Activated CD4-positive, alpha-beta T cell treated with anti-CD3 and anti-CD28 coated beads for 36 hours (primary cell): ENCODE measurements at regions not wholly inside any gene's neighbourhood (a gene's known extent, or its start where the extent isn't known, plus 50 kb on each side); places are given as distances from the start of the nearest gene placed in this dataset.
"Not testable (repeated sequence)": the region's sequence is repeated elsewhere in the genome, so short reads cannot be mapped to it uniquely, and the experiment has no call there.

Experiments
- ATAC-seq: fragments of 200-7000 bp; cut with Tn5 transposase; one replicate; pipeline ENCODE4 v1.10.0; 2021; ENCODE audit warnings: mild to moderate bottlenecking, moderate library complexity
- CTCF ChIA-PET: fragments of 350-600 bp; sonication (Branson Sonifier 250); formaldehyde crosslinking; loops from one replicate; lab custom pipeline; 2021; ENCODE audit warnings: antibody characterized with exemption; lab: Charles Lee
- POLR2A ChIA-PET: fragments of 350-600 bp; sonication (Branson Sonifier 250); formaldehyde crosslinking; loops from one replicate; lab custom pipeline; 2021; ENCODE audit warnings: antibody characterized with exemption, inconsistent platforms; lab: Charles Lee
- DNase-seq: peaks from one replicate; pipeline ENCODE4 v3.0.0-alpha.2; 2020
- H3K27ac Mint-ChIP-seq: one replicate; pipeline ENCODE4 v1.8.0; 2021; ENCODE audit warnings: mixed read lengths
- H3K27me3 Mint-ChIP-seq: one replicate; pipeline ENCODE4 v1.8.0; 2021; ENCODE audit warnings: mixed read lengths
- H3K36me3 Mint-ChIP-seq: one replicate; pipeline ENCODE4 v1.8.0; 2021; ENCODE audit warnings: low read depth, mixed read lengths
- H3K4me1 Mint-ChIP-seq: one replicate; pipeline ENCODE4 v1.8.0; 2021; ENCODE audit warnings: mixed read lengths
- H3K4me3 Mint-ChIP-seq: one replicate; pipeline ENCODE4 v1.8.0; 2021; ENCODE audit warnings: mild to moderate bottlenecking, moderate library complexity, mixed read lengths
- H3K9me3 Mint-ChIP-seq: one replicate; pipeline ENCODE4 v1.8.0; 2021; ENCODE audit warnings: low read depth, mixed read lengths
- intact Hi-C, 2 experiments: fragments of 100-400 bp; cut with DNase I in 1 of 2; cut with micrococcal nuclease in 1 of 2; formaldehyde crosslinking; loops; one replicate each; pipeline versions ENCODE4 v1.14.2 to v1.15.1; 2022 to 2024; cut with DNase I, micrococcal nuclease

DNA sequence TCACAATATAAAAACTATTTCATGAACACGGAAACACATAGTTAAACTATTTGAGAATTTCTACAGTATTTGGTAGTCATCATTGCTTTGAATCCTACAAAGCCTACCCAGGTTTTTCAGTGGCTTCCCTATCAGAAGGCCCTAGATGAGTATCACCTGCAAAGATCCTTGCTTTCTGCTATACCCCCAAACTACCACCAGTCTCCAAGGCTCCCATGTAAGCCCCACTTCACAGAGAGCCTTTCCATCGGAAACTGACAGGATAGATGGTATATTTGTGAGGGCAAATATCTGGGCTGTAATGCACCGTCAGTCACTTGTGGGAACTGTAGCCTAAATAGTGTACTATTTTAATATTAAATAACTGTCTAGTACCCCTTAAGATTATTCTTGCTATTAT lies 674.3 kb downstream of the BRINP3 start:
- no peaks in the 10 kb centered on the region for H3K27me3 Mint-ChIP-seq
- DNase-seq (no peak), ATAC-seq (no peak)
- H3K4me1 Mint-ChIP-seq, result no peaks in the 10 kb centered on the region
- H3K36me3 Mint-ChIP-seq, result no peaks in the 10 kb centered on the region
- intact Hi-C loops, result no loop called here
- H3K27ac Mint-ChIP-seq, result no peak overlapping the region
- H3K4me3 Mint-ChIP-seq, result no peak overlapping the region
- peaks cover 2% of the 10 kb centered on the region for H3K9me3 Mint-ChIP-seq
- CTCF ChIA-PET, result no interaction called here
- POLR2A ChIA-PET, result no interaction called here

DNA sequence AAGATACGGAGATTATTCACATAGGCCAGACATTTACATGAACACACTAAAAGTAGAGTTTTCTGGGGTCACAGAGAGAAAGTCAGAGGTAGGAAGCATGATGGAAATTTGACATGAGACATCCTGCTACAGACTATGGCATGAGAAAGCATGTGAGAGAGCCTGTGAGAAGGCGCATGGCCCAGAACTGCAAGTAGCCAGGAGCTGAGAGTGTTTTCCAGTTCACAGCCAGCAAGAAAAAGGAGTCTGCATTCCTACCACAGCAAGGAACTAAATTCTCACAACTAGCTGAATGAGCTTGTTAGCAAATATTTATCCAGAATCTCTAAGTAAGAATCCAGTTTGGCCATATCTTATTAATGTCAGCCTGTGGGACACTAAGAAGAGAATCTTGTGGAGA lies 673.3 kb downstream of the BRINP3 start:
- ChIA-PET POLR2A (no interaction called here), CTCF (interaction anchor here (0.5 to 1.5 kb wide), 2 partner anchors 8 to 93 kb away, joined by 3 to 4 read pairs; no protein-coding TSS in a partner anchor)
- H3K4me1 Mint-ChIP-seq, result no peaks in the 10 kb centered on the region
- no peaks in the 10 kb centered on the region for H3K36me3 Mint-ChIP-seq
- H3K9me3 Mint-ChIP-seq, result peaks cover 2% of the 10 kb centered on the region
- H3K27me3 Mint-ChIP-seq, result no peaks in the 10 kb centered on the region
- DNase-seq, result no peak
- intact Hi-C loops, result no loop called here
- no peak overlapping the region for H3K27ac Mint-ChIP-seq
- H3K4me3 Mint-ChIP-seq, result no peak overlapping the region
- ATAC-seq, result no peak

DNA sequence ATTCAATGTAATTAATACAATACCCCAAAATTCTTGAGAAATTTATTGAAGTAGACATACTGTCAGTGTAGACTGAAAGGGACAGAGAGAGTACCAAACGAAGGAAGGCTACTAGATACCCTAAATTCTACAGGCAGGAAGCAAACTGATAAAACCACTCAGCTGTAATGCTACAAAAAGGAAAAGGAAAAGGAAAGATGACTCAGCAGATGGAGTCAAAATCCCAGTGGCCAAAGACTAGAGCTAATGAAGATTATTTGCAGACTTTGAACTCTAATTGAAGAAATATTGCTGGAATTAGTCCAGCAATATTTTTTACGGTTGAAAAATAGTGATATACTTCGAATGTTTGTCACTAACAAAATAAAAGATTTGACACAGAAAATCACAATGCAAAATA lies 671.9 kb downstream of the BRINP3 start:
- no peak overlapping the region for H3K4me3 Mint-ChIP-seq
- ChIA-PET CTCF (interaction anchor here (0.5 to 1.5 kb wide), 2 partner anchors 10 to 53 kb away, joined by 4 read pairs; no protein-coding TSS in a partner anchor), POLR2A (no interaction called here)
- ATAC-seq (no peak), DNase-seq (no peak)
- no peaks in the 10 kb centered on the region for H3K4me1 Mint-ChIP-seq
- H3K27ac Mint-ChIP-seq, result no peak overlapping the region
- intact Hi-C loops, result no loop called here
- peaks cover 5% of the 10 kb centered on the region for H3K9me3 Mint-ChIP-seq
- H3K27me3 Mint-ChIP-seq, result no peaks in the 10 kb centered on the region
- no peaks in the 10 kb centered on the region for H3K36me3 Mint-ChIP-seq

- H3K4me1 Mint-ChIP-seq, H3K4me3 Mint-ChIP-seq, H3K9me3 Mint-ChIP-seq, H3K27me3 Mint-ChIP-seq, CTCF ChIA-PET, DNase-seq, H3K36me3 Mint-ChIP-seq, POLR2A ChIA-PET, H3K27ac Mint-ChIP-seq, intact Hi-C loops, ATAC-seq: not testable (repeated sequence)
Observed at GRCh38 chr1:189810639-189811038, 667.0 kb downstream of the BRINP3 start.

DNA sequence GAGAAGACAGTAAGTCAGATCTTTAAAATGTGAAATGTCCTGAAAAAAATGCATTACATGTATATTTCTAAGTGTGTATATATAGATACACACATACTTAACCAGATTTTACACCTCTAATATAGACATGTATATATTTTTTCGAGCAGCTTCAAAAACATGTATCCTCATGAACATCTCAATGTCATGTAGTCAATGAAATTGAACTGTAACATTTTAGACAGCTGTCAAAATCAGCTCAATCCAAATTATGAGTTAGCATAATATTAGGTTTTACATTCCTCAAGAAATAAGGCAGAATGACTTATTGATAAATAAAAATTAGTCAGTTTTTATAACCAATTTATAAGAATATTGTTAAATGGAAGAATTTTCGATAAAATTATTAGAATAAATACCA lies 665.7 kb downstream of the BRINP3 start:
- no peak overlapping the region for H3K27ac Mint-ChIP-seq
- H3K4me1 Mint-ChIP-seq, result no peaks in the 10 kb centered on the region
- no peaks in the 10 kb centered on the region for H3K27me3 Mint-ChIP-seq
- ChIA-PET POLR2A (no interaction called here), CTCF (interaction anchor here (1.0 kb wide), 1 partner anchor 16 kb away, joined by 3 read pairs; no protein-coding TSS in a partner anchor)
- DNase-seq (no peak), ATAC-seq (no peak)
- H3K36me3 Mint-ChIP-seq, result no peaks in the 10 kb centered on the region
- H3K4me3 Mint-ChIP-seq, result no peak overlapping the region
- H3K9me3 Mint-ChIP-seq, result peaks cover 3% of the 10 kb centered on the region
- intact Hi-C loops, result no loop called here

GRCh38 chr1:189816558-189816957 lies 661.1 kb downstream of the BRINP3 start:
- Mint-ChIP-seq H3K4me3 (no peak overlapping the region), H3K27ac (no peak overlapping the region), H3K9me3 (peaks cover 10% of the 10 kb centered on the region), H3K4me1 (no peaks in the 10 kb centered on the region), H3K36me3 (no peaks in the 10 kb centered on the region), H3K27me3 (no peaks in the 10 kb centered on the region)
- ChIA-PET CTCF (no interaction called here), POLR2A (no interaction called here)
- DNase-seq (no peak), ATAC-seq (no peak)
- intact Hi-C loops, result no loop called here

DNA sequence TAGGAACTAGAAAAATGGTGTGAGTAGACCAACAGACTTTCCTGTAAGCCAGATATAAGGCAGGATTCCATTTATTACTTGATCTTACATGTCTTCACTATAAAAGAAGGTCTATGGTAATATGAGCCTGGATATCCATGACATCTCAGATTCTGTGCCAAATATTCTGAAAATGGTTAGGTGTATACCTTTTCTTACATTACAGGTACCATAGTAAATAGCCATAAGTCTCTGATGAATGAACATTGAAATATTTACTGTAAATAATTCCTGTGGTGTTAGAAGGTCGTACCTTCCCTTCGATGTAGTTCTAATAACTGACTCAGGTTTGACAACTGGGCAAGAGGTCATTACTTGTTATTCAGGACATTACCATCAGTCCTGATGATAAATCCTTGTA lies 657.9 kb downstream of the BRINP3 start:
- no peaks in the 10 kb centered on the region for H3K4me1 Mint-ChIP-seq

DNA sequence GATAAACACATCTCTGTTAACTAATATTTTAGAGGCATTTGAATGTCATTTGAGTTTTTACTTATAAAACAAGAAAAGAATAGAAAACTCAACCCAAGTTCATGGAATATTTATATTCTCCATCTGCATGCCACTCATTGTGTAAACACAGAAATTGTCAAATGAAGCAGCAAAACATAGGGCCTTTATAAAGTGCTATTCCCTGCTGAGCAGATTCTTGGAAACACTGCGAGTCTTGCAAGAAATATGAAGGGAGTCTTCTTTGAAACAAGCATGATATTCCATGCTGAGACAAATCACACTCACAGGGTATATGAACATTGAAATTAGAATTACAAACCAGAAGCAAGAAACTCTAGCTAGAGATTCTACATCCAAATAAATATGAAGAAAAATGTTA lies 655.8 kb downstream of the BRINP3 start:
- Mint-ChIP-seq H3K4me1 (no peaks in the 10 kb centered on the region), H3K4me3 (no peak overlapping the region), H3K9me3 (peaks cover 16% of the 10 kb centered on the region), H3K27ac (no peak overlapping the region), H3K36me3 (no peaks in the 10 kb centered on the region), H3K27me3 (no peaks in the 10 kb centered on the region)
- no peak for ATAC-seq
- ChIA-PET POLR2A (no interaction called here), CTCF (no interaction called here)
- intact Hi-C loops, result no loop called here
- no peak for DNase-seq

More for the DNA sequence above, 657.9 kb downstream of the BRINP3 start:
- no peak overlapping the region for H3K27ac Mint-ChIP-seq
- ChIA-PET CTCF (no interaction called here), POLR2A (no interaction called here)
- intact Hi-C loops, result no loop called here
- DNase-seq (no peak), ATAC-seq (no peak)
- no peaks in the 10 kb centered on the region for H3K27me3 Mint-ChIP-seq
- H3K9me3 Mint-ChIP-seq, result peaks cover 14% of the 10 kb centered on the region
- H3K36me3 Mint-ChIP-seq, result no peaks in the 10 kb centered on the region
- H3K4me3 Mint-ChIP-seq, result no peak overlapping the region

GRCh38 chr1:189834813-189835212 lies 642.9 kb downstream of the BRINP3 start:
- Mint-ChIP-seq H3K27ac (no peak overlapping the region), H3K4me3 (no peak overlapping the region), H3K9me3 (peaks cover 2% of the 10 kb centered on the region), H3K27me3 (no peaks in the 10 kb centered on the region), H3K36me3 (no peaks in the 10 kb centered on the region), H3K4me1 (no peaks in the 10 kb centered on the region)
- ATAC-seq (no peak), DNase-seq (no peak)
- ChIA-PET POLR2A (no interaction called here), CTCF (no interaction called here)
- intact Hi-C loops, result no loop called here

GRCh38 chr1:189847613-189848012 lies 630.1 kb downstream of the BRINP3 start:
- POLR2A ChIA-PET, result no interaction called here
- H3K9me3 Mint-ChIP-seq, result peaks cover 2% of the 10 kb centered on the region
- DNase-seq, result no peak
- no peak for ATAC-seq
- intact Hi-C loops, result no loop called here
- no peaks in the 10 kb centered on the region for H3K36me3 Mint-ChIP-seq
- CTCF ChIA-PET, result no interaction called here
- H3K27ac Mint-ChIP-seq, result no peak overlapping the region
- H3K4me1 Mint-ChIP-seq, result no peaks in the 10 kb centered on the region
- H3K4me3 Mint-ChIP-seq, result no peak overlapping the region
- no peaks in the 10 kb centered on the region for H3K27me3 Mint-ChIP-seq

DNA sequence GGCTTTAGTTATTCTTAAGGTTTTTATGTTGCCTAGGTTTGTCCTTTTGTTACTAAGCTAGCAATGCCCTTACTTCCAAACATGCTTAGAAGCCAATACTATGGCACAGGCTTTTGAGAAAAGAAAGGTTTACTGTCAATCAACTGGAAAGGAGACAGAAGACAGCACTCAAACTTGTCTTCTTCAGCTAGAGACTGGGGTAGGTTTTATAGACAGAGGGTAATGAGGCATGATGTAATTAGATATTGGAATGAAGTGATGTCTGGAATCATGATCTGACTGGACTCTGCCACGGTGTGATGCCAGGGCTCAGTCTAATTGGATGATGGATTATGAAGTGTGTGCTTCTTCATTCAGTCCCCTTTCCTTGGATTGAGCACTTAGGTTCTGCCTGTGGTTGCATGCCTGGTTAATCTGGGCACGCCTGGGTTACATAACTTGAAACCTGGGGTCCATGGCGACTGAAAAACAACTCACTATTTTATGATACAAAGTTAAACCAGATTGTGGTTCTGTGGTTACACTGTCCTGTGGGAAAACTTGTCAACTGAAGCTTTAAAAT lies 625.8 kb downstream of the BRINP3 start:
- no peaks in the 10 kb centered on the region for H3K27me3 Mint-ChIP-seq
- intact Hi-C loops, result no loop called here
- H3K4me1 Mint-ChIP-seq, result no peaks in the 10 kb centered on the region
- H3K9me3 Mint-ChIP-seq, result peaks cover 12% of the 10 kb centered on the region
- ChIA-PET CTCF (interaction anchor here (0.6 kb wide), 1 partner anchor 312 kb away, joined by 4 read pairs; no protein-coding TSS in a partner anchor), POLR2A (no interaction called here)
- no peak overlapping the region for H3K27ac Mint-ChIP-seq
- no peaks in the 10 kb centered on the region for H3K36me3 Mint-ChIP-seq
- DNase-seq, result no peak
- ATAC-seq, result no peak
- H3K4me3 Mint-ChIP-seq, result no peak overlapping the region

DNA sequence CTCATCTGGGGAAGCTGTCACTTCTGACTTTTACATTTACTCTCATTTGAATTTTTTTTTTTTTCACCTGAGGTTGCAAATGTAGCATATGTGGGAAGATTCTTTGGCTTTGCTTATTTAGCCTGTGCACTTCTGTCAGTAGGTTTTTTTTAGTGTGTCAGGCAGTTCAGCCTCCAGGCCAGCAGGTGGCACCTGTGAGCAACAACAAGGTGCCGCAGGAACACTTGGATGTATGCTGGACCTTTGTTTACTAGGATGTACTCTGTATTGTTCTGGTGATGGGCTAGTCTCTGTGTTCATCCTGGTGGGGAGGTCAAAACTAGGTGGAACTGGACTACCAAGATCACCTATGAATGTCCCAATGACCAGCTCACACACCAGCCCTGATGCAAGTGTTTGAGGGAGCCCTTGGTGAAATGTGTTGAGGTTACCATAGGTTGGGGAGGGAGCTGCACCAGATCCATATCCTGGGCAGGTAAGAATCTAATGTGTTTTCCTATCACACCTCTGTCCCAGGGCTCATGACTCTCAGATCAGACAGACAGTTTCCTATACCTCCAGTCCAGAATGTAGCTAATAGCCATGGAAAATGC lies 618.2 kb downstream of the BRINP3 start:
- no peaks in the 10 kb centered on the region for H3K4me1 Mint-ChIP-seq
- ATAC-seq, result no peak
- ChIA-PET POLR2A (no interaction called here), CTCF (interaction anchor here (0.6 to 1.4 kb wide), 6 partner anchors 8 to 1613 kb away, joined by 3 to 4 read pairs (median 3); no protein-coding TSS in a partner anchor)
- no peaks in the 10 kb centered on the region for H3K36me3 Mint-ChIP-seq
- no peak overlapping the region for H3K27ac Mint-ChIP-seq
- peak; percentile 58 for DNase-seq
- H3K4me3 Mint-ChIP-seq, result no peak overlapping the region
- H3K27me3 Mint-ChIP-seq, result no peaks in the 10 kb centered on the region
- H3K9me3 Mint-ChIP-seq, result peaks cover 17% of the 10 kb centered on the region
- intact Hi-C loops, result loop anchor here in 1 of 2 experiments (5.0 kb wide), 1 partner anchor 513 kb away; no protein-coding TSS in a partner anchor
